Keratinocyte (primary cell): ENCODE measurements at regions not wholly inside any gene's neighbourhood (a gene's known extent, or its start where the extent isn't known, plus 50 kb on each side); places are given as distances from the start of the nearest gene placed in this dataset.

Source experiments
- DNase-seq: peaks from one replicate; pipeline ENCODE4 v3.0.0-alpha.2; 2011; ENCODE audit warnings: low read depth, missing footprints, low spot score
- FAIRE-seq: peaks from 2 replicates; lab custom pipeline; 2011; peaks lifted over from hg19 to GRCh38; lab: Jason Lieb, UNC
- H2AFZ ChIP-seq: 2 replicates; pipeline ENCODE4 v1.6.0; 2012; ENCODE audit warnings: low read length, control low read depth, inconsistent platforms; ENCODE audit not compliant: control insufficient read depth
- H3K27ac ChIP-seq: 2 replicates; pipeline ENCODE4 v1.5.1; 2011; ENCODE audit warnings: low read length; ENCODE audit not compliant: control insufficient read depth, insufficient read depth
- H3K27me3 ChIP-seq: 3 replicates; pipeline ENCODE4 v1.6.0; 2011; ENCODE audit warnings: low read length; ENCODE audit not compliant: control insufficient read depth, insufficient read depth; ENCODE audit errors: extremely low read depth
- H3K36me3 ChIP-seq, 2 experiments: 2 replicates in 1 of 2; 3 replicates in 1 of 2; pipeline ENCODE4 v1.5.1; 2011; ENCODE audit warnings: low read length in 2 of 2, mild to moderate bottlenecking in 1 of 2; ENCODE audit not compliant: control insufficient read depth in 2 of 2, insufficient read depth in 2 of 2; ENCODE audit errors: extremely low read depth in 1 of 2
- H3K4me1 ChIP-seq: 3 replicates; pipeline ENCODE4 v1.5.1; 2011; ENCODE audit warnings: low read length; ENCODE audit not compliant: control insufficient read depth, insufficient read depth; ENCODE audit errors: extremely low read depth
- H3K4me2 ChIP-seq: 3 replicates; pipeline ENCODE4 v1.6.0; 2011; ENCODE audit warnings: low read depth, low read length; ENCODE audit not compliant: control insufficient read depth, insufficient read depth; ENCODE audit errors: extremely low read depth
- H3K4me3 ChIP-seq, 3 experiments: fragments of 200-600 bp in 1 of 3; sonication (generic) in 1 of 3; 2 replicates in 2 of 3; 3 replicates in 1 of 3; pipeline ENCODE4 v1.5.1; 2011 to 2016; ENCODE audit warnings: low read length in 3 of 3, mild to moderate bottlenecking in 3 of 3, control low read depth in 2 of 3, inconsistent platforms in 1 of 3, low read depth in 1 of 3, mixed read lengths in 1 of 3, mixed run types in 1 of 3, moderate library complexity in 1 of 3; ENCODE audit not compliant: control insufficient read depth in 2 of 3, insufficient read depth in 2 of 3; ENCODE audit errors: extremely low read depth in 1 of 3
- H3K79me2 ChIP-seq: 2 replicates; pipeline ENCODE4 v1.6.0; 2012; ENCODE audit warnings: low read length; ENCODE audit not compliant: control insufficient read depth, insufficient read depth
- H3K9ac ChIP-seq: 3 replicates; pipeline ENCODE4 v1.6.0; 2011; ENCODE audit warnings: low read length; ENCODE audit not compliant: control insufficient read depth, insufficient read depth; ENCODE audit errors: extremely low read depth
- H3K9me1 ChIP-seq: 3 replicates; pipeline ENCODE4 v1.6.0; 2011; ENCODE audit warnings: low read length; ENCODE audit not compliant: control insufficient read depth, insufficient read depth; ENCODE audit errors: extremely low read depth
- H3K9me3 ChIP-seq: 2 replicates; pipeline ENCODE4 v1.5.1; 2012; ENCODE audit warnings: low read depth, low read length; ENCODE audit not compliant: control insufficient read depth
- H4K20me1 ChIP-seq: 3 replicates; pipeline ENCODE4 v1.6.0; 2011; ENCODE audit warnings: low read length; ENCODE audit not compliant: control insufficient read depth, insufficient read depth; ENCODE audit errors: extremely low read depth
- EZH2 ChIP-seq: IDR thresholded peaks from one replicate; pipeline ENCODE4 v1.6.1; 2012; ENCODE audit warnings: inconsistent platforms, mild to moderate bottlenecking, low read length, moderate library complexity
- dilution Hi-C: fragments of 300-500 bp; cut with MboI; formaldehyde crosslinking; loops from one replicate; pipeline ENCODE4 v1.7.0; 2020; ENCODE audit warnings: low sequenced_read_pairs; ENCODE audit not compliant: extremely low pct_ligation_motif_present
- TF ChIP-seq, protein P1 (sequence below), 3 experiments: IDR thresholded peaks in 1 of 3; conservative IDR thresholded peaks in 1 of 3; optimal IDR thresholded peaks in 1 of 3; 2 replicates in 2 of 3; 3 replicates in 1 of 3; pipeline versions ENCODE3 to v1.5.1; 2011; ENCODE audit warnings: low read length in 3 of 3, mild to moderate bottlenecking in 3 of 3, moderate library complexity in 2 of 3, control low read depth in 1 of 3, inconsistent platforms in 1 of 3; ENCODE audit not compliant: insufficient read depth in 2 of 3; ENCODE audit errors: extremely low read depth in 1 of 3

DNA sequence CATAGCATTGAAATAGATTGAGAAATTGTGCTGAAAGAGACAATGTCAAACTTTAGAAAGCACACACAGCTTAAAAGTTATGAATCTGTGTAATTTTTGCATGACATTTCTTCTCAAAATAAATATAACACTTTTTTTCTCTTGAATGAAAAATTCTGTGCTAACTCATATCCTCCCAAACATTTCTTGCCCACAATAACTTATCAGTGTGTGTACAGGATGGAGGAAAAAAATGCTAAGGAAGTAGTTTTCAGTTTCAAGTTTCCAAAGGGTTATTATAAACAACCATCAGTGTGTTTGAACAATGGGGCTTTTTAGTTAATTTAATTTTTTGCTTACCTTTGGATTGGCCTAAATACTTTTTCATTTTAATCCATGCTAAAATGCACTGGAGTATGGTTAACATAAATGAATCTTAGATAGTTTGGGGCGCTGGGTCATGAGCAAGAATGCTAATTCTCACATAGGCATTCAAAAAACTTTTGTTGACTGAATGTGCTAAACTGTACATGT is 82.9 kb upstream of the ARHGAP20 start:
- DNase-seq (no peak), FAIRE-seq (no peak)
- Histone ChIP-seq H3K4me3 (no peak overlapping the region), H3K9me1 (no peaks in the 10 kb centered on the region), H3K36me3 (no peaks in the 10 kb centered on the region), H3K9ac (no peak overlapping the region), H3K79me2 (no peaks in the 10 kb centered on the region), H2AFZ (no peak overlapping the region), H3K27ac (no peak overlapping the region), H3K4me1 (no peaks in the 10 kb centered on the region), H3K4me2 (no peak overlapping the region), H4K20me1 (no peaks in the 10 kb centered on the region), H3K27me3 (no peaks in the 10 kb centered on the region), H3K9me3 (no peaks in the 10 kb centered on the region)
- dilution Hi-C loops, result no loop called here
- TF ChIP-seq, protein P1, sequence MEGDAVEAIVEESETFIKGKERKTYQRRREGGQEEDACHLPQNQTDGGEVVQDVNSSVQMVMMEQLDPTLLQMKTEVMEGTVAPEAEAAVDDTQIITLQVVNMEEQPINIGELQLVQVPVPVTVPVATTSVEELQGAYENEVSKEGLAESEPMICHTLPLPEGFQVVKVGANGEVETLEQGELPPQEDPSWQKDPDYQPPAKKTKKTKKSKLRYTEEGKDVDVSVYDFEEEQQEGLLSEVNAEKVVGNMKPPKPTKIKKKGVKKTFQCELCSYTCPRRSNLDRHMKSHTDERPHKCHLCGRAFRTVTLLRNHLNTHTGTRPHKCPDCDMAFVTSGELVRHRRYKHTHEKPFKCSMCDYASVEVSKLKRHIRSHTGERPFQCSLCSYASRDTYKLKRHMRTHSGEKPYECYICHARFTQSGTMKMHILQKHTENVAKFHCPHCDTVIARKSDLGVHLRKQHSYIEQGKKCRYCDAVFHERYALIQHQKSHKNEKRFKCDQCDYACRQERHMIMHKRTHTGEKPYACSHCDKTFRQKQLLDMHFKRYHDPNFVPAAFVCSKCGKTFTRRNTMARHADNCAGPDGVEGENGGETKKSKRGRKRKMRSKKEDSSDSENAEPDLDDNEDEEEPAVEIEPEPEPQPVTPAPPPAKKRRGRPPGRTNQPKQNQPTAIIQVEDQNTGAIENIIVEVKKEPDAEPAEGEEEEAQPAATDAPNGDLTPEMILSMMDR (optimal IDR thresholded peaks at IDR 0.05 in 1 of 3, IDR thresholded peaks at IDR 0.05 in 1 of 3, conservative IDR thresholded peaks at IDR 0.05 in 1 of 3; ENCODE audit: extremely low read depth in 1 of 3, insufficient read depth in 2 of 3, low read length in 3 of 3), result no peak
- TF ChIP-seq EZH2, result no peak

DNA sequence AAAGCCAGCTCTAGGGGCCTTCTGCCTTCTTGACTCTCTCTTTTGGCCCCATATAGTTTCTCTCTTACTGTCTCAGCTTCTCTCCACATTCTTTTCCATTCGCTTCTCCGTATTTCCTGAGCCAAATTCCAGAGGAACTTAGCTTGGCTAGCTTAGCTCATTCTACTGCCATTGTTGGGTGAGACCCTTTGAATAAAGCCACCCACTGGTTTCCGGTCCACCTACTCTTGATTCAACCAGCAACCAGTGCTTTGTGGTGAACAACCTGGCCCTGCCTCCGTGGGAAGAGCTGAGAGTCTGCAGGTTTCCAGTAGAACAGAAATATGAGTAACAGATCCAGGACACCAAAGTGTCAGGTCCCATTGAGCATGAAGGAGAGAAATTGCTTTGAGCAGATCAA is 81.3 kb upstream of the ARHGAP20 start:
- H3K4me3 ChIP-seq, result no peak overlapping the region
- TF ChIP-seq, protein P1 (optimal IDR thresholded peaks at IDR 0.05 in 1 of 3, IDR thresholded peaks at IDR 0.05 in 1 of 3, conservative IDR thresholded peaks at IDR 0.05 in 1 of 3; ENCODE audit: extremely low read depth in 1 of 3, insufficient read depth in 2 of 3, low read length in 3 of 3), result no peak
- TF ChIP-seq EZH2, result no peak
- H3K4me2 ChIP-seq, result no peak overlapping the region
- no peaks in the 10 kb centered on the region for H3K9me3 ChIP-seq
- no peak overlapping the region for H3K9ac ChIP-seq
- no peaks in the 10 kb centered on the region for H3K79me2 ChIP-seq
- H2AFZ ChIP-seq, result no peak overlapping the region
- FAIRE-seq (no peak), DNase-seq (no peak)
- no peaks in the 10 kb centered on the region for H3K9me1 ChIP-seq
- H3K4me1 ChIP-seq, result no peaks in the 10 kb centered on the region
- H4K20me1 ChIP-seq, result no peaks in the 10 kb centered on the region
- H3K36me3 ChIP-seq, result no peaks in the 10 kb centered on the region
- H3K27me3 ChIP-seq, result no peaks in the 10 kb centered on the region
- H3K27ac ChIP-seq, result no peak overlapping the region
- dilution Hi-C loops, result no loop called here
